K562 (cell line): ENCODE measurements at regions not wholly inside any gene's neighbourhood (a gene's known extent, or its start where the extent isn't known, plus 50 kb on each side); places are given as distances from the start of the nearest gene placed in this dataset.

Source experiments
- ATAC-seq: fragments of 200-7000 bp; cut with Tn5 transposase; 3 replicates; pipeline ENCODE4 v1.9.1; 2020; ENCODE audit warnings: moderate library complexity
- BruUV-seq: library from RNA; stranded (reverse); fragments of 400-500 nt; replicated peaks from 2 replicates; lab custom pipeline; 2021; lab: Mats Ljungman, UMichigan
- CTCF ChIA-PET: fragments of 300-600 bp; formaldehyde crosslinking; extraction: SDS; loops from one replicate; lab custom pipeline; 2021; ENCODE audit warnings: low intra/inter-chr PET ratio; lab: Yijun Ruan, JAX
- POLR2A ChIA-PET: fragments of 300-600, 350-650 bp; sonication (Branson Sonifier 250); formaldehyde crosslinking; extraction: SDS; loops from one replicate; lab custom pipeline; 2021; ENCODE audit warnings: antibody characterized with exemption, inconsistent platforms; lab: Yijun Ruan, JAX
- DNase-seq, 4 experiments: peaks; one replicate each; pipeline versions ENCODE4 v3.0.0 to v3.0.0-alpha.2; 2011 to 2018; ENCODE audit warnings: low spot score in 3 of 4, mixed read lengths in 3 of 4; ENCODE audit errors: extremely low read depth in 1 of 4
- FAIRE-seq: peaks from 2 replicates; lab custom pipeline; 2011; peaks lifted over from hg19 to GRCh38; lab: Jason Lieb, UNC
- H2AFZ ChIP-seq: 2 replicates; pipeline ENCODE4 v1.6.0; 2011; ENCODE audit warnings: low read depth, low read length, control low read depth, inconsistent platforms
- H3K27ac ChIP-seq: fragments of 200-600 bp; 3 replicates; pipeline ENCODE4 v1.8.0; 2011; ENCODE audit warnings: low read depth, mild to moderate bottlenecking, control low read depth, inconsistent platforms, low read length, moderate library complexity, mixed read lengths; ENCODE audit errors: extremely low read depth
- H3K27me3 ChIP-seq, 2 experiments: fragments of 300-600 bp in 1 of 2; 2 replicates in 1 of 2; 3 replicates in 1 of 2; pipeline versions ENCODE4 v1.6.0 to v1.8.0; 2011; ENCODE audit warnings: inconsistent platforms in 2 of 2, low read length in 2 of 2, mild to moderate bottlenecking in 1 of 2, mixed read lengths in 1 of 2, moderate library complexity in 1 of 2; ENCODE audit not compliant: control insufficient read depth in 2 of 2, insufficient read depth in 2 of 2
- H3K36me3 ChIP-seq: fragments of 300-600 bp; 3 replicates; pipeline ENCODE4 v1.8.0; 2011; ENCODE audit warnings: mild to moderate bottlenecking, low read length, inconsistent platforms; ENCODE audit not compliant: control insufficient read depth, insufficient read depth
- H3K4me1 ChIP-seq, 2 experiments: fragments of 200-600 bp in 1 of 2; replicated peaks in 1 of 2; 2 replicates in 1 of 2; 3 replicates in 1 of 2; pipeline versions ENCODE4 v1.5.1 to v1.8.0; 2011; ENCODE audit warnings: inconsistent platforms in 2 of 2, low read length in 2 of 2, mild to moderate bottlenecking in 1 of 2, mixed read lengths in 1 of 2, moderate library complexity in 1 of 2; ENCODE audit not compliant: control insufficient read depth in 2 of 2, insufficient read depth in 2 of 2
- H3K4me2 ChIP-seq: 2 replicates; pipeline ENCODE4 v1.6.1; 2011; ENCODE audit warnings: low read length, control low read depth, inconsistent platforms, mixed read lengths; ENCODE audit not compliant: insufficient read depth
- H3K4me3 ChIP-seq: fragments of 200-600 bp; sonication (generic), shearing (Covaris generic); 2 replicates; pipeline ENCODE4 v1.5.1; 2016; ENCODE audit warnings: control low read depth, inconsistent platforms
- H3K79me2 ChIP-seq: fragments of 200-600 bp; 3 replicates; pipeline ENCODE4 v1.8.0; 2011; ENCODE audit warnings: low read length, inconsistent platforms; ENCODE audit not compliant: control insufficient read depth, insufficient read depth
- H3K9ac ChIP-seq, 2 experiments: 2 replicates each; pipeline versions ENCODE4 v1.6.0 to v1.6.1; 2011; ENCODE audit warnings: low read depth in 2 of 2, low read length in 2 of 2, control low read depth in 1 of 2, inconsistent platforms in 1 of 2, mild to moderate bottlenecking in 1 of 2, mixed read lengths in 1 of 2; ENCODE audit not compliant: insufficient read depth in 1 of 2
- H3K9me1 ChIP-seq: one replicate; pipeline ENCODE4 v1.6.0; 2011; ENCODE audit warnings: inconsistent platforms, mild to moderate bottlenecking, low read length, moderate library complexity; ENCODE audit not compliant: control insufficient read depth, insufficient read depth
- H3K9me3 ChIP-seq: replicated peaks from 2 replicates; pipeline ENCODE4 v1.5.1; 2011; ENCODE audit warnings: low read depth, low read length, inconsistent platforms; ENCODE audit not compliant: control insufficient read depth, insufficient read depth
- H4K20me1 ChIP-seq: replicated peaks from 2 replicates; pipeline ENCODE4 v1.6.1; 2011; ENCODE audit warnings: low read length, inconsistent platforms, mixed read lengths; ENCODE audit not compliant: control insufficient read depth, insufficient read depth
- BHLHE40 ChIP-seq: IDR thresholded peaks from 2 replicates; pipeline ENCODE4 v1.6.1; 2011; ENCODE audit warnings: low read length, improper control_type of control experiment
- CEBPG ChIP-seq, 3 experiments: fragments of 200-800 bp in 1 of 3; sonication (Bioruptor generic) in 1 of 3; sonication (generic) in 1 of 3; formaldehyde crosslinking in 1 of 3; IDR thresholded peaks in 2 of 3; conservative IDR thresholded peaks in 1 of 3; 2 replicates each; pipeline versions ENCODE4 v1.6.1 to v1.8.0; 2016 to 2022; ENCODE audit warnings: missing compliant biosample characterization in 2 of 3, missing genetic modification characterization in 2 of 3, mild to moderate bottlenecking in 1 of 3, missing genetic modification reagents in 1 of 3
- FOSL1 ChIP-seq: fragments of 200-800 bp; sonication (Bioruptor generic); conservative IDR thresholded peaks from 2 replicates; pipeline ENCODE4 v1.6.1; 2016; ENCODE audit warnings: missing genetic modification characterization, missing compliant biosample characterization
- JUN ChIP-seq, 2 experiments: sonication (generic) in 1 of 2; formaldehyde crosslinking in 1 of 2; IDR thresholded peaks; 2 replicates each; pipeline versions ENCODE4 v1.6.1 to v1.8.0; 2012 to 2022; ENCODE audit warnings: borderline replicate concordance in 2 of 2, mild to moderate bottlenecking in 2 of 2, improper control_type of control experiment in 1 of 2, low read depth in 1 of 2, low read length in 1 of 2, missing genetic modification reagents in 1 of 2
- JUND ChIP-seq, 2 experiments: IDR thresholded peaks; 2 replicates in 1 of 2; 3 replicates in 1 of 2; pipeline ENCODE4 v1.6.1; 2011; ENCODE audit warnings: borderline replicate concordance in 2 of 2, low read depth in 2 of 2, low read length in 2 of 2, improper control_type of control experiment in 1 of 2, missing biosample characterization in 1 of 2, missing genetic modification characterization in 1 of 2, missing genetic modification reagents in 1 of 2
- RB1 ChIP-seq: fragments of 450-650 bp; IDR thresholded peaks from 2 replicates; pipeline ENCODE4 v1.6.1; 2017; ENCODE audit warnings: low read depth, mild to moderate bottlenecking
- WGBS: fragments of 100-300 bp; shearing (Covaris generic); methylation state at CpG from one replicate; pipeline ENCODE4 v1.1.6; 2016; ENCODE audit warnings: low coverage, mixed read lengths; ENCODE audit not compliant: insufficient coverage; ENCODE audit errors: missing lambda C conversion rate; 5-methylcytosine and 5-hydroxymethylcytosine counted together
- in situ Hi-C: fragments of 300-500 bp; cut with MboI; formaldehyde crosslinking; loops from 4 replicates; pipeline ENCODE4 v1.15.0; 2018; ENCODE audit warnings: inconsistent platforms, mixed read lengths
- intact Hi-C: fragments of 100-400 bp; cut with micrococcal nuclease; formaldehyde crosslinking; loops from 2 replicates; pipeline ENCODE4 v1.14.2; 2022
- TF ChIP-seq, protein P1 (sequence below), 2 experiments: fragments of 450-650 bp in 1 of 2; sonication (generic) in 1 of 2; formaldehyde crosslinking in 1 of 2; IDR thresholded peaks in 1 of 2; conservative IDR thresholded peaks in 1 of 2; 2 replicates each; pipeline versions ENCODE4 v1.6.1 to v1.8.1; 2016 to 2023; ENCODE audit warnings: mild to moderate bottlenecking in 2 of 2, moderate library complexity in 2 of 2, inconsistent platforms in 1 of 2, missing genetic modification reagents in 1 of 2
- TF ChIP-seq, protein P2 (sequence below): fragments of 450-650 bp; IDR thresholded peaks from 2 replicates; pipeline ENCODE4 v1.6.1; 2014; ENCODE audit warnings: low read depth, mild to moderate bottlenecking, moderate library complexity, borderline replicate concordance

DNA sequence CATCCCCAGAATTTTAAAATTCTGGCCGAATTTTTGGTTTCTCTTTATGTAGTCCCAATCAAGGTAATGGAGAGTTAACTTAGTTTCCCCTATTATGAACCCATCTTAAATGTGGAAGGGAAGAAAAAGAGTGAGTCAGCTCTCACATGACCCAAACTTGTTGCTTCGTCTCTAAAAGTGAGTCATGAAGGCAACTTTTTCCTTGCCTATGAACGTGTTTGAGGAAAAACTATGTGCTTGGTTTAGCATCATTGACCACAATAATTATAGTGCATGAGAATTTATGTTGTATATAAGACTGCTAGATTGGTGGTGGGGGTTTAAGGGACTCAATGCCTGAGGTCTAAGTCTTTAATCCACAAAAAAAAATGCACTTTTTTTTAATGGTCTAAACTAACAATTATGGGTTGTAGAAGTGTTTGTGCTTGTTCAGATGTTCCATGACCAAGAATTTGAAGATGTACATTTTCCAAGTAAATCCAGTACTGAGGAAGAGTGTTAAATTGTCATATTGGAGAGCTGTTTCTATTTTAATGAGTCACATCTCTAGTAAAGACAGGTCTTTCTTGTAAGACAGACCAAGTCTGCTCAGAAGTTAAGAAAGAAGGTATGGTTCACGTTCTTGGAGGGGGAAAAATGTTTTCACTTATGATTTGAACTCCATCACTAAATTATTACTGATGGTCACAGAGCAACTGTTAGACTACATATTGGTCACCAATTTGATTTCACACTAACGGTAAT, 409.9 kb upstream of the MARCKS start:
- in situ Hi-C loops (no loop called here), intact Hi-C loops (no loop called here)
- H3K9me1 ChIP-seq, result no peaks in the 10 kb centered on the region
- no peaks in the 10 kb centered on the region for H3K4me1 ChIP-seq
- ChIA-PET POLR2A (no interaction called here), CTCF (no interaction called here)
- H3K36me3 ChIP-seq, result no peaks in the 10 kb centered on the region
- DNase-seq, result no peak
- H3K4me3 ChIP-seq, result no peak overlapping the region
- ATAC-seq, result no peak
- no peak overlapping the region for H2AFZ ChIP-seq
- BruUV-seq, result no TSS peak
- no peaks in the 10 kb centered on the region for H4K20me1 ChIP-seq
- no peaks in the 10 kb centered on the region for H3K79me2 ChIP-seq
- H3K27me3 ChIP-seq, result no peaks in the 10 kb centered on the region
- no peak overlapping the region for H3K4me2 ChIP-seq
- no peaks in the 10 kb centered on the region for H3K9me3 ChIP-seq
- no peak overlapping the region for H3K9ac ChIP-seq
- TF ChIP-seq, protein P1, sequence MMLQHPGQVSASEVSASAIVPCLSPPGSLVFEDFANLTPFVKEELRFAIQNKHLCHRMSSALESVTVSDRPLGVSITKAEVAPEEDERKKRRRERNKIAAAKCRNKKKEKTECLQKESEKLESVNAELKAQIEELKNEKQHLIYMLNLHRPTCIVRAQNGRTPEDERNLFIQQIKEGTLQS (IDR thresholded peaks at IDR 0.05), result peak; percentile 62
- TF ChIP-seq, protein P1 (CRISPR knock-in tag; conservative IDR thresholded peaks at IDR 0.05), result no peak
- peak; percentile 68; the same call in 1 of the 2 replicates for TF ChIP-seq JUN (IDR thresholded peaks at IDR 0.05; ENCODE audit: borderline replicate concordance, low read depth, low read length)
- no peak for TF ChIP-seq JUN (CRISPR knock-in tag; IDR thresholded peaks at IDR 0.05; ENCODE audit: borderline replicate concordance)
- 0 out of 2 replicates have a peak, but pooled peaks have one; percentile 19 for TF ChIP-seq BHLHE40
- TF ChIP-seq CEBPG (CRISPR knock-in tag; IDR thresholded peaks at IDR 0.05), result no peak
- TF ChIP-seq CEBPG (tag; conservative IDR thresholded peaks at IDR 0.05 in 1 of 2, IDR thresholded peaks at IDR 0.05 in 1 of 2), result peak in 1 of 2 experiments; percentile 54; a peak in 1 of 4 replicates
- TF ChIP-seq FOSL1 (tag), result peak; percentile 90
- TF ChIP-seq JUND (IDR thresholded peaks at IDR 0.05; ENCODE audit: borderline replicate concordance, low read depth, low read length), result peak; percentile 47; the same call in 1 of the 2 replicates
- peak; percentile 60; the same call in 2 of the 3 replicates for TF ChIP-seq JUND (tag; IDR thresholded peaks at IDR 0.05; ENCODE audit: borderline replicate concordance, low read depth, low read length)
- TF ChIP-seq RB1, result no peak
- TF ChIP-seq, protein P2, sequence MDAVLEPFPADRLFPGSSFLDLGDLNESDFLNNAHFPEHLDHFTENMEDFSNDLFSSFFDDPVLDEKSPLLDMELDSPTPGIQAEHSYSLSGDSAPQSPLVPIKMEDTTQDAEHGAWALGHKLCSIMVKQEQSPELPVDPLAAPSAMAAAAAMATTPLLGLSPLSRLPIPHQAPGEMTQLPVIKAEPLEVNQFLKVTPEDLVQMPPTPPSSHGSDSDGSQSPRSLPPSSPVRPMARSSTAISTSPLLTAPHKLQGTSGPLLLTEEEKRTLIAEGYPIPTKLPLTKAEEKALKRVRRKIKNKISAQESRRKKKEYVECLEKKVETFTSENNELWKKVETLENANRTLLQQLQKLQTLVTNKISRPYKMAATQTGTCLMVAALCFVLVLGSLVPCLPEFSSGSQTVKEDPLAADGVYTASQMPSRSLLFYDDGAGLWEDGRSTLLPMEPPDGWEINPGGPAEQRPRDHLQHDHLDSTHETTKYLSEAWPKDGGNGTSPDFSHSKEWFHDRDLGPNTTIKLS, result no peak
- 5% methylated on average over 5 of the region's 5 CpGs for WGBS
- FAIRE-seq, result no peak
- H3K27ac ChIP-seq, result no peak overlapping the region
